HG03558 (cell line): ENCODE measurements at regions not wholly inside any gene's neighbourhood (a gene's known extent, or its start where the extent isn't known, plus 50 kb on each side); places are given as distances from the start of the nearest gene placed in this dataset.
A peak's percentile ranks its signal among the peaks of the same experiment; 100 is the strongest.

Experiments used
- ATAC-seq: cut with Tn5 transposase; IDR thresholded peaks from one replicate; pipeline ENCODE4 v1.9.1; 2021; ENCODE audit warnings: moderate number of reproducible peaks; ENCODE audit not compliant: unreplicated experiment; ENCODE audit errors: extremely low read depth

GRCh38 chr4:166459621-166460020 is 586.6 kb downstream of the TLL1 start:
- no peak for ATAC-seq

DNA sequence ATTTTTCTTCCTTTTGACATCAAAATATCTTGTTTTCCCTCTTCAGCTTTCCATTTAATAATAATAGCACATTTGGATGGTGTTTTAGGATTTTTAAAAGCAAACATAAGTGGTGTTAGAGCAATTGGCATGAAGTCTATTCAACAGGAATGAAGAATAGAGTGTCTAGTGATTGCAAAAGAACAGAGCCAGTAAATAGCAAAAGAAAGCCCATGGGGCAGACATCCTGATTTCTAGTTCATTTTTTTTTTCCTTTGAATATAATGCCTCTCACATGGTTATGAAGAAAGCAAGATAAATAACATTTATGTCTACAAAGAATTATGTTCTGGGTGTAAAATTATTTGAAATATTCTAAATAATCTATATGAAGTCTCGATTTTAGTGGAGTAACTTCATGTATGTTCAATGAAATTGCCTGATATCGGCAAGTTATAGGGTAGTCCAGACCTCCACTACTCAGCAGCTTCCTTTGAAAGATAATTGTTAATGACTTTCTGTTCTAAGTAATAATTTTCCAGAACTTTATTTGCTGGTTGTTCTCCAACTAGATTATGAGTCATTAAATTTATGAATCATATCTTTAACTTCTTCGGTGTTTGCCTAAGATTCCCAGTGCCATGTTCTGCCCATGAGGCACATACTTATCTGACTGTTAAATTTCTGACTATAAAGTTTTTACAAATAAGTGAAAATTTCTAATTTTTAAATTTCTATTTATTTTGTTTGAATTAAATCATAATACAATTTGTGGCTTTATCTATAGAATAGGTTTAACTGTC is 587.9 kb downstream of the TLL1 start:
- ATAC-seq: no peak

GRCh38 chr4:166481055-166481454 is 608.0 kb downstream of the TLL1 start:
- ATAC-seq: no peak

DNA sequence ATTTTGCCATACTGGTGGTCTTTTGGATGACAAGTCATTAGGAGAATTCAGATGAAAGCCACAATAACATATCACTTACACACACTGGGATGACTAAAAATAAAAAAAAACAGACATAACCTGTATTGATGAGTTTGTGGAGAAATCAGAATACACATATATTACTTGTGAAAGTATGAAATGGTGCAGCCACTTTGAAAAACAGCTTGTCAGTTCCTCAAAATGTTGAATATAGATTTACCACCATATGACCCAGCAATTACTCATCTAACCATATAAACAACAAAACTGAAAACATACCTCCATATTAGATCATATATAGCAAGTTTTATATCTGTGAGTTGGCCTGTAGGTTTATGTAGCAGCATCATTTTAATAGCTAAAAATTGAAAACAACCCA is 608.7 kb downstream of the TLL1 start:
- peak; percentile 58 for ATAC-seq

DNA sequence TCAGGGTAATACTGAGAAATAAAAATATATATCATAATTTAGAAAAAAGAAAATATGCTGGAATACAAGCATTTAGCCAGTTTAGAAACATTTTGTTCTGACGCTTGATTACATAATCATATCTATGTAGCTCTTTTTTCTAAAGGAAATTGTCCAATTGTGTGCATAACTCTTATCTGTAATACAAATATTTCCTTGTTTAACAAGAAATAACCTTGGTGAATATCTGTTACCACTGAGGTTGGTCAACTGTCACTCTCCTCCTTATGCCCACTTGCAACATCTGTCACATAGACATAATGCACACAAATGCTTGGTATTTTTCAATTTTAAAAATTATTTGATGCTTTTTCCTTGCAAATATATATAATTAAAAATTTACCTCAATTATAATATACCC is 609.7 kb downstream of the TLL1 start:
- no peak for ATAC-seq

- ATAC-seq: no peak
Observed at GRCh38 chr4:166491635-166492034, 618.6 kb downstream of the TLL1 start.

DNA sequence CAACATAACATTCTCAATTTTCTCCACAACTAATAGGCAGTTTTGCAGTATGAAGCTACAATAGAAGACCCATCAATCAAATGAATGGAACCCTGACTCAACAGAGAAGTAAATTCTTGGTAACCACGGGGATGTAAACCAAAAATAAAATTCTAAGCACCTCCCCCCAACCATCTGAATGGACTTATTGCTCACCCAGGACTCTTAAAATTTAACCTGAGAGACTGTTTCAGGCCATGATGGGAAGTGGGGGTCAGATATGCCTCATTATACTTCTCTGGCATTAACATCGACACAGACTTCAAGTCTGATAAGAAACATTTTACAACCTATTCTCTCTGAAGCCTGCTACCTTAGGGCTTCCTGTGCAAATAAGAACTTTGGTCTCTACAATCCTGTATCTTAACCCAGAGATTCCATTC is 620.9 kb downstream of the TLL1 start:
- ATAC-seq: no peak

GRCh38 chr4:166498546-166498945 is 625.5 kb downstream of the TLL1 start:
- ATAC-seq: no peak

DNA sequence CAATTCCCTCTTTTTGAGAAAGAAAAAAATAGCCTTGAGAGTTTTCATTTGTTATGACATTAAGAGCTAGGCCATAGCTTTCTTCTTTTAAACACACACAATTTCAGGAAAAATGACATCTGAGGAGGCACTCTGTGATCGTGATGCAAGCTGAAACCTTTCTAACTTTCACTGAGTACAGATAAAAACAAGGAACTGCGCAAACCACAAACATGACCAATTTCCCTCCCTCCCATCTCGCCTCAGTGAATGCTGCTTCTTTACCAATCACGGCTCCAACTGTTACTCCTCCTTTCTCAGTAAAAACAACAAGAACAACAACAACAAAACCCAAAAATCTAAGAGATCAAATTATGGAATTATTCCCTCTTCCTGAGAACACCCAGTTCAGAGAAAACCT is 626.8 kb downstream of the TLL1 start:
- ATAC-seq: no peak

- ATAC-seq: peak; percentile 46
Observed at GRCh38 chr4:166501941-166502382, 628.9 kb downstream of the TLL1 start.

DNA sequence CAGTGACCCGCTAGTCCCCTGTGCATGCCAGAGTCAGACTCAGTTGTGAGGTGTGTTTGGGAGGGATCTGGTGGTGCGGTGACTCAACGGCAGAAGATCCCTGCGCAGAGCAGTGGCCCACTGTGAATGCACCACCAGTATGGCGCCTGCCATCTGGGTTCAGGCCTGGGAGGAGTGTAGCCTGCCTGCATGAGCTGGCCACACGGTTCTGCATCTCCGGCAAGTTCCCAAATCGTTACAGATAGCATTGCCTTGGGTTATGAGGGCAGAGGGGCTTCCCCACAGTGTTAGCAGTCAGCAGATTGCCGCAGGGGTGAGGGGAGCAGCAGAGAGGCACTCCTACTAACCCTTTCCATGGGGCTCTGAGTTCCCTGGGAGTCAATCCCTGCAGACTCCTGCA is 629.6 kb downstream of the TLL1 start:
- ATAC-seq: no peak

DNA sequence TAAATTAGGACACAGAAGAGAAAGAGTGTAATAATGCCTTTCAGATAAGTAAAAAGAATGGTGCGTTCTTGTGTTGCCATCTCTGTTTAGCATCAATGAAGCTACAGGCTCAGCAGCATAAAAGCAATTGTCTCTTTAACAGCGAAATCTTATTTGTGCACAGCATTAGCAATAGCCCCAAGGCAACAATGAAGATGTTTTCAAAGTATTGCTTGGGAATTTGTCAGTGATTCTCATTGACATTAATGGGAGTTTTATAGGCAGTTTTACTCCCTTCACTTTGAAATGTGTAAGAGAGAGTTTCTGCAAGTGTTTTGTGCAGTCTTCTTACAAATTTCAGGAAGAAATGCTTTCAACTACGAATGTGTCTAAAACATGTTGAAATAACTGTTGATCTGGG is 633.0 kb downstream of the TLL1 start:
- ATAC-seq: no peak

DNA sequence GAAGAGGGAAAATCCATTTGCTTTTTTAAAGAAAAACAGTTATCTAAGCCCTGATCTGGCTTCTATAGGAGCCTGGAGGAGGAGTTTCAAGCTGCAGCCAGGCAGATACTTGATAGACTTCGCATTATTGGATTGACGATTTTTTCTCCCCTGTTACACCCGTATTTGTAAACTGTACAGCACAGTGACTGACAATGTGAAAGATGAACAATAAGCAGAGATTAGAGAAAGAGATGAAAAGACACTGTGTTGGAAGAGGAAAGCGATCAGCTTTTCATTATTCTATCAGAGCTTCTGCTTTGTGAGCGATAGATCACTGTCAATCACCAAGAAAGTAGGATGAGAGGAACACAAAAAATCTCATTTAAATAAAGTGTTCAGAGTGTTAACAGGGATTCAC is 639.2 kb downstream of the TLL1 start:
- no peak for ATAC-seq

DNA sequence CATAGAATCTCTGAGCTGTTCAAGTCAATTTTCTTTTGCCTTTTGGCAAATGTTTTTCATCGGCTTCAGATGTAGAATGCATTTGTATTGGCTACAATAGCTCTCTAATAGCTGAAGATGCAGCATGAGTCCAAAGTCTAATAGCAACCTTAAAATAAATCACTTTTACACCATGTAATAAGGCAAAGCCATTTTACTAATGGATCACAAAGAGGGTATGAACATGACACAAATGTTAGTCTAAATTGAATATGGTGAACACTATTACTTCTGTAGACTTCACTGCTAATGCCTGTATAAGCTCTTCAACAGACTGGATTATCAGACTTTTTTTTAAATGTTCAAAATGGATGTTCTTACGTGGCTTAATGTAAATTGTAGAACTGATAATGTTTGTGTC is 645.3 kb downstream of the TLL1 start:
- ATAC-seq: no peak

DNA sequence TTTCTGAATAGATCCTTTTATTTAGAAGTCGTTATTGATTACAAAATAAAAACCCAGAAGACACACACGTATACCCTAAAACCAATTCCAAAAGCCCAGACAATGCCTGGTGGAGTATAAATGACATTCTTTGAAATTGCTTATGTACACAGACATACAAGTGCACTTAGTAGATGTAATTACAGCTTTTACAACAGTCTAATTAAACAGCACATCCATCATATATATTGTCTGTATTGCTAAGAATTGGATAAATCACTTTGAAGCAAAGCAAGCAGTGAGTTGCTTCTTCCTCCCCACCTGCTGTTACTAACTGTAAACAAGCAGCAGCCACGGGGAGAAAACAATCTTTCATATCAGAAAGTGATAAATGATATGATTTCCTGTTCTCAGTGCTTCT is 645.7 kb downstream of the TLL1 start:
- no peak for ATAC-seq

GRCh38 chr4:166519774-166520173 is 646.7 kb downstream of the TLL1 start:
- ATAC-seq: no peak

DNA sequence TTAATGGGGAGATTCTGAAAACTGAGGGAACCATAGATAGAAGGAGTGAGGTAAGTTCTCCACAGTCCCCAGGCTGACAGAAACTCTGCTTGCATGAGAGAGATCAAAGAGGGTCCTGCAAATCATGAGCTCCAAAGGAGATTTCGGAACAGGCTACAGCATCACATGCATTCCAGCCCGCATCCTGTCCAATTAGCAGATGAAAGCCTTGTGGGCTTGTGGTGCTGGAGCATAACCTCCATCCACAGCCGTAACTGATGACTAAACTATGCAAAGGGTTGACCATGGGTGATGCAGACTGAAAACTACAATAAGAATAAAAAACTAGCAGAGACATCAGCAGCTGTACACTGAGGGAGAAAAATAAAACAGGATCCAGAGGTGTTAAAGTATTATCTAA is 654.5 kb downstream of the TLL1 start:
- ATAC-seq: no peak

- no peak for ATAC-seq
Observed at GRCh38 chr4:166531703-166532102, 658.7 kb downstream of the TLL1 start.

DNA sequence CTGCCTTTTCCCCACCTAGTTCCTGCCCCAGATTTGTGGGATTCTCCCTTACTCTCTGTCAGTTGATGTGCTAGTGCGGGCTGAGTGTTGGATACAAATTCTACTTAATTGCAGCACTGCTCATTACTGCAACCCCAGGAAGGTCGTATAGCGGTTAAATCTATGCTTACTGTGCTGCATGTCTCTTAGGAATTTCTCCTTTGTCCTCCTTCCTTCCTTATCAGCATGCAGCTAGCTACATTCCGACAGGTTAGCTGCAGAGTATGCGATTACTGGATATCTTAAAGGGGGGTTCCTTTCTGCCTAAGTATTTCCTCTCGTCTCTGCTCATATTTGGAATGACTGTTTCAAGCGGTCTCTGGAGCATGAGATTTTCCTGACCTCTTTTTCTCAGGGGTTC is 662.8 kb downstream of the TLL1 start:
- ATAC-seq: no peak

DNA sequence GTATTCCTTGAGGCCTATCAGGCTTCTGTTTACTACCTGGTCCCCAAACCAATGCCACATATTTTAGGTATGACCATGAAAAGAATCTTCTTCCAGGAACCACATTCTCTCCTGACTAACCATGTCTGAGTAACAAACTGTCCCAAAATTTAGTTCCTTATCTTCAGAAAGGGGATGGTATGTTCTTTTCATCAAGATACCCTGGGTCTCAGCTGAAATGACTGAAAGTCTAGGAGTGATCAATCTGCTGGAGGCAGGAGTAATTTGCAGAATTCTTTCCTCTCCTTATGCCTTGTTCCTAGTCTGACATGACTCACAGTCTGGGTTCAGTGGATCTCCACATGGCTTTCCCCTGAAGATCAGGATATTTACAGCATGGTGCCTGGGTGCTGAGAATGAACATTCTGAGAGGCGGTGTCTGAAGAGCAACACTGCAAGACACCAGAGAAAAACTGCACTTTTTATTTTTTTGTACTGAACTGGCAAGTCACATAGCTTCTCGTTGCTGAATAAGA is 665.5 kb downstream of the TLL1 start:
- ATAC-seq: no peak

GRCh38 chr4:166546009-166546408 is 673.0 kb downstream of the TLL1 start:
- no peak for ATAC-seq

- no peak for ATAC-seq
Observed at GRCh38 chr4:166577639-166578038, 656.7 kb downstream of the SPOCK3 start.
